Femur (tissue), 1 donor: ENCODE measurements at regions not wholly inside any gene's neighbourhood (a gene's known extent, or its start where the extent isn't known, plus 50 kb on each side); places are given as distances from the start of the nearest gene placed in this dataset.
"Not testable (repeated sequence)": the region's sequence is repeated elsewhere in the genome, so short reads cannot be mapped to it uniquely, and the experiment has no call there.

Experiments used
- DNase-seq: peaks from one replicate; pipeline ENCODE4 v3.0.0-alpha.2; 2017

DNA sequence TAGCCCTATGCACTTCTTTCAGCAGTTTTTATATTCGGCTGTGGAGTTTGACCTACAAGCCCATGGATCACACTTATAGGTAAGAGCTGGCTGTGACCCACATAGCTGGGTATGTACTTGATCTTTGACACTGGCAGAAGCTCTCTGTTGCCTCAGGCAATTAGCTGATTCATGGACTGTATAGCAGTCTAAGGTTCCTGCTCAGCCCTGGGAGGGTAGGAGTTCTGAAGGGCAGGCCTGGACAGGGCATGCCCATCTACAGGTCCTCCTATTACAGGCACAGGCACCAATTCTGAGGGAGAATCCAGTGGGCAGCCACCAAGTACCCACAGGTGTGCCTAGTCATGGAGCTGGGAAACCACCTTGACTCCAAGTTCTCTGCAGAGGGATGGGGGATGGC, 301.8 kb upstream of the GALNT5 start:
- DNase-seq: no peak

DNA sequence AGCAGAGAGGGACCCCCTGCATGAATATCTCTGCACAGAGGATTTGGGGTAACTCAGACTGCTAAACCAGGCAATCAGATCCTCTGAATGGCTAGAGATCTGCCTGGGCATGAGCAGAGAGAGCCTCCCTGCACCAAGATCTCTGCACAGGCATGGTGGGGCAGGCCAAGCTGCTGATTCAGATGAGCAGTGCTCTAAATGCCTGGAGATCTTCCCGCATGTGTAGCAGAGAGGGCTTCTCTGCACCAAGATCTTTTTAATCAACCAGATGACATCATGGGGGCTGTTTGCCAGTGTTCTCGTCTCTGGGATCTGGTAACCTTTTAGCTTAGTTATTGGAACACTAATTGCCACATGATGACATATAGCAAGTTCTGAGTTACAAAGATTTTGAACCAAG, 301.3 kb upstream of the GALNT5 start:
- no peak for DNase-seq

DNA sequence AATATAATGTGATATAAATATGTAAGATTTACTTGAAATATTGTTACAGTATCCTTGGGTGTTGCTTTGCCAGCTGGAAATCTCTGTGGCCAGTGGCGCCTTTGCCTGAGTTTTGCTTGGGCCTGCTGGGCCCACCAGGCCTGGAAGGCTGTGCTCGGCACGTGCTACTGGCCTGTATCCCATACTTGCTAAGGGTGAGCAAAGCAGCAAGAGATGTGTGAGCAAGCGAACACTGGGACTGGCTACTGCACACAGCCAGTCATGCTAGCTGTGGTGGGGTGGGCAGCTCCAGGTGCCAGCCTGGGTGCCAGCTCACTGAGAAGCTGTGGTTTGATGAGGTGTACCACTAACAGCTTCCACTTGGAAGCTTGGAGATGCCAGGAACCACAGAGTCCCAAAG, 299.1 kb upstream of the GALNT5 start:
- DNase-seq: no peak

DNA sequence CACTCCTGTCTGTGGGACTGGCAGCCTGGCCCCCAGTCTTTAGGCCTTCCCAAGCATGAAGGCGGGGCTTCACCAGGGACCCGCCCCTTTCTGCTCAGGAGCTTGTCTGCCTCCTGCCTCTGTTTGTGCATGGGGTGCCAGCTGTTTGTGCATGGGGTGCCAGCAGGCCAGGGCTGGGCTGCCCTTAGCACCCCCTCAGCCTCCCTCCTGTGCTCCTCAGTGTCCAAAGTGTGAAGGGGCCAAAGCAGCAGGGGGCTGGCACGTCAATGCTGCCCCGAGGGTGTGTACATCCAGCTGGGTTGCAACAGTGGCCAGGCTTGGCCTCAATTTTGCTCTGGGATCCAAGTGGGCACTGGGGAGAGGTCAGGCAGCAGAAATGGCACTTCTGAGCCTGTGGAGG, 298.0 kb upstream of the GALNT5 start:
- DNase-seq: no peak

DNA sequence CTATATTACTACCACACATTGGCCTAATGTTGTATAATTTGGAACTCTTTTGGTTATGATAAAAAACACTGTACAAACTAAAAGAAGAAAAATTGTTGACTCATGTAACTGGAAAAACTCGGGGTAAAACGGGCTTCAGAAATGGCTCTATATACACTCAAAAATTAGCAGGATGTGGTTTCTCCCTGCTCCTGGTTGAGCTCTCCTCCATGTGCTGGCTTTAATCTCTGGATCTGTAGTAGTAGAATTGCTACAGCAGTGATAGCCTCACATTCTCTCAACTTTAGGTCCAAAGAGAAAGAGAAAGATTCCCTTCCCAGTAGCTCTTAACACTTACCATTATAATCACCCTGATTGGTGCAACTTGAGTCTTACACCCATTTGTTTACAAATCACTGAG, 274.9 kb upstream of the GALNT5 start:
- DNase-seq: no peak

DNA sequence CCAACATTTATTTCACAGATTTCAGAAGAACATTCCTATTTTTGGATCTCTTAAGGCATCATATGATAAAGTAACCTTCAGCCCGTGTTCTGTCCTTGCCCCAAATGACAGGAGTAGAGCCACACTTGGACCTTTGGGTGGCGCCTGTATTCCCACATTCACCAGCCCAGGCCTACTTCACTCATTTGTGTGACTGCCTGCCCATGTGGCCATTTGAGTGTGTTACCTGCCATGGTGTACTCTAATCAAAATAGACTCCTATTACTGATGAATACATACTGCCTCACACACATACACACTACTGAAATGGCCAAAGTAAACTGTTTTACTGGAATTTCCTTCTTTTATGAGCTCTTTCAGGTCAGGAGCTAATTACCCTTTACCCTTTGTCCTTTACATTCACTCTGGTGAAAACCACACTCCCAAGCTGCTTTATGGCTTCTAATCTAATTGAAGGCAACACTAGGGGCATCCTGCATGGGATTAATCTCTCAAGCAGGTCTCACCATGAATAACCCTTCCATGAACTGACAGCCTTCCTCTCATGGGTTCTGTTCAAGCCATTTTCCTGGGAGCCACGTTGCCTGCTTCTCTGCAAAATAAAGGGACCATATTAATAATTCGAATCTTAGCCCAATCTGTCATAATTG, 271.0 kb upstream of the GALNT5 start:
- DNase-seq: no peak

DNA sequence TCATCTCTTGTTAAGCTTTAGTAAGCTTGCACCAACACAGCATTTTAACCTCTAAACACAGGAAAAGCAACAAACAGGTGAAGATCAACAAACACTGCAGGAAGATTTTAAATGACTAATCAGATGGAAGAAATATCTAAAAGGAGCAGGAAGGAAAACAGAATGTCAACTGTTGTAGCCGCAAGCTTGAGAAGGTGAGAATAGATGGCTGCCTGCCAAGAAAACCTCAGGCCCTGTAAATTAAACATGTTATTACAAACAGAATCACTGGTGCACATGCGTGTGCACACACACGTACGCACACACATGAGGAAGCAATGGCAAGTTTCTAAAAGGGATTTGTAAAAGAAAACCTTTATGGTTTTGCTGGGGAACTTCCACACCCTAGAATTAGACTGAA, 257.8 kb upstream of the GALNT5 start:
- DNase-seq: no peak

DNA sequence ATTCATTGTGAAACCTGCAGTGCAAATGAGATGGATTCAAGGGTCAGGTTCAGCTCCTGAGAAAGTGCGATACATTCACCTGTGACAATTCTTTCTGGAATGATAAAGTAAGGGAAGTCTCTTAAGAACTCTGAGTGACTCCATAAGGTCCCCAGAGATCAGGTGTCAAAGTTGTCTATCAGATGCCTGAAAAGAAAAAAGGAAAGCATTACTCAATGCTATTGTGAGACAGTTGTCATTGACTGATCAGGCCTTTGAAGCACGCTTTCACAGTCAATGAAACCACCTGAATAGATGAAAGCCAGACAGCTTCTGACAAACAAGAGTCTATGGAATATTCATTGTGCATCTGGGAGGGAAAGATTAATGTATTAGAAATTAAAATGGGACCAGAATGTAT, 252.7 kb upstream of the GALNT5 start:
- DNase-seq: no peak

DNA sequence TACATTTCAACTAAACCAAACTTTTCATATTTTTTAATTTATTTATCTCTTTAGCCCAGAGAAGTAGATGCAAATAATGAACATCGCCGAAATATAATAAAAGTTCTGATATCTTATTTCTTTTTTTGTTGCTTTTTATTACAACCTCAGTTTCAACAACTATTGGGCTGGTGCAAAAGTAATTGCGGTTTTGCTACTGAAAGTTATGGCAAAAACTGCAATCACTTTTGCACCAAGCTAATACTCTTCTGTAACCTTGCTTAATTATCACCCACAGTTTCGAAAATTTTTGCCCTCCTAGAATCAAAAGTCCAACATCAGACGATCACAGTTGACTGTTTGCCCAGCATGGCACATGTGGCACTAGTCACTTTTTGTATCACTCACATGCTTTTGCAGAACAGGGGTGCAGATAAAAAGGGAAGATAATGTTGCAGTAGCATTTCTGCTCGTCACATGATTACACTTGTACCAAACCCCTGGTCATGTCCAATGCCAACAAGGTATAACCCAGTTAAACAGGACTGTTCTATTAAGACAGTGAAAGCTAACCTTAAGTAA, 242.4 kb upstream of the GALNT5 start:
- DNase-seq: no peak

DNA sequence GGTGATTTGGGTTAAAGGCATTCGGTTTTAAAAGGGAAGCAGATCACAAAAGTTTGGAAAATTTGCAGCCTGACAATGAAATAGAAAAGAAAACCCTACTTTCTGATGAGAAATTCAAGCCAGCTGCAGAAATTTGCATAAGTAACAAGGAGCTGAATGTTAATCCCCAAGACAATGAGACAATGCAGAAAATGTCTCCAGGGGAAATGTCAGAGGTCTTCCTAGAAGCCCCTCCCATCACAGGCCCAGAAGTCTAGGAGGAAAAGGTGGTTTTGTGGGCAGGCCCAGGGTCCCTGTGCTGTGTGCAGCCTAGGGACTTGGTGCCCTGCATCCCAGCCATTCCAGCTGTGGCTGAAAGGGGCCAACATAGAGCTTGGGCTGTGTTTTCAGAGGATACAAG, 234.2 kb upstream of the GALNT5 start:
- DNase-seq: not testable (repeated sequence)

DNA sequence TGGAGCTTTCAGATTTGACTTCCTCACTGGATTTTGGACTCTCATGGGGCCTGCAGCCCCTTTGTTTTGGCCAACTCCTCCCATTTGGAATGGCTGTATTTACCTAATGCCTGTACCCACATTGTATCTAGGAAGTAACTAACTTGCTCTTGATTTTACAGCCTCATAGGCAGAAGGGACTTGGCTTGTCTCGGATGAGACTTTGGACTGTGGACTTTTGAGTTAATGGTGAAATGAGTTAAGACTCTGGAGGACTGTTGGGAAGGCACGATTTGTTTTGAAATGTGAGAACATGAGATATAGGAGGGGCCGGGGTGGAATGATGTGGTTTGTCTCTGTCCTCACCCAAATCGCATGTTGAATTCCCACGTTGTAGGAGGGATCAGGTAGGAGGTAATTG, 233.4 kb upstream of the GALNT5 start:
- DNase-seq: no peak

DNA sequence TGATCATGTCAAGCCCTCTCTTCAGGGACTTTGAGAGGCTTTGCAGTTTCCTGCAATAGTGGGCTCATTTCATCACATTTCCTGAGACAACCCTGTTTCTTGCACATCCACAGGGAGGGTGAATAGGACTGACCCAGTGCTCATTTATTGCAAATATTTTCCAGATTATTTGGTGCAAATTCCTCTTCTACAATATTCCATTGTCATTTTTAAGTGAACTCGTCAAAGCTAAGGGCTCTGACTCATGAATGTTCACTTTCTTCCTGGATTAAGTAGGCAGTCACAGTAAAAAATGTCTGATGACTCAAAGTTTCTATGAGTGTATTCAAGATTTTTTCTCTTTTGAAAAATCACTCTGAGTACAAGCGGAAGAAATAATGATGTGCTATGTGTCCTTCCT, 225.5 kb upstream of the GALNT5 start:
- DNase-seq: no peak

DNA sequence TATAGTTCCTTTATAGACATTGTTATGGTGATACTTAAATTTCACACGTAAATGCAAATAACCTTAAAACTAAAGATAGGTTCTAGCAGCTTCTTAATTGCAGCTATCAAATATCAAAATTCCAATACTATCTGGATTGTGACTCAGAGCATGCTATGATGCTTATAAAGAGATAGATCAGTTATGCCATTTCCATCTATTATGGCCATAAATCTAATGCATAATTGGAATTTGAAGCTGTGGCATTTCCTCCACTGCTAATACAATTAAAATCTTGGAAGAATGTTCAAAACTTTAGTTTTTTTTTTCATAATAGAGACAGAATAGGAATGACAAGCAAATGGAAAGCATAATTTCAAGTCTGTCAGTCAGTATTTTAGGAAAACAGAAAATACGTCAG, 220.8 kb upstream of the GALNT5 start:
- no peak for DNase-seq

DNA sequence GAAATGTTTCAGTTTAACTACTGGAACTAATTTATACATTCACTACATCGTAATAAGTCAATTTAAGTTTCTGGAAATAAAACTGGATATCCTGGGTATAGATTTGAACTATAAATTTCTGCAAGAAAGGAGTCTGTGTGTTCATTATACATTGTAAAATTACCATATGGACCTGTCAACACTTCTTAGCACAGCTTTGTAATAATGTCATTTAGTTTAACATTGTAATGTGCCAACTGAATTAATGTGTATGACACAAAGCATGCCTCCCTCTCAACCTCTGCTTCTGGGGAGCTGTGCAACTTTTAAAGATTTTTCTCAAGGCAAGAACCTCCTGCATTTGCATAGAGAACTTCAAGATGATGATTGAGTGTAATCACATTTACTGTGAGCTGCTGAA, 213.7 kb upstream of the GALNT5 start:
- DNase-seq: no peak

DNA sequence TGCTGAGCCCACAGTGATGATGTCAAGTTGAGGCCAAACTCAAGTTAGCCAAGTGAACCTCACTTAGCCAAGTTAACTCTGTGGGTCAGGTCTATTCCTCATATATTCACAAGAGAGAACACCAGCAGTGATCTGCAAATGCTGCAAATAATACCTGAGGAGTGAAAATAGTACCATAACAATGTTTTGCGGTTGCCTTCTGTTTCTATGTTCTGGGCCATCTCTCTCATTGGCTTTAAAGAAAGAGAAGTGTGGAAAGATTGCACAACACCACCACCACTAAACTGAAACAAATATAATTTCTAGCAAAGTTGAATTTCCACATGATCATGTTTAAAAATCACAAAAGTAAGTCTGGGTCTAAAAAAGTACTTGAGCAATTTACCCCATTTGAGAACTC, 211.1 kb upstream of the GALNT5 start:
- DNase-seq: no peak

DNA sequence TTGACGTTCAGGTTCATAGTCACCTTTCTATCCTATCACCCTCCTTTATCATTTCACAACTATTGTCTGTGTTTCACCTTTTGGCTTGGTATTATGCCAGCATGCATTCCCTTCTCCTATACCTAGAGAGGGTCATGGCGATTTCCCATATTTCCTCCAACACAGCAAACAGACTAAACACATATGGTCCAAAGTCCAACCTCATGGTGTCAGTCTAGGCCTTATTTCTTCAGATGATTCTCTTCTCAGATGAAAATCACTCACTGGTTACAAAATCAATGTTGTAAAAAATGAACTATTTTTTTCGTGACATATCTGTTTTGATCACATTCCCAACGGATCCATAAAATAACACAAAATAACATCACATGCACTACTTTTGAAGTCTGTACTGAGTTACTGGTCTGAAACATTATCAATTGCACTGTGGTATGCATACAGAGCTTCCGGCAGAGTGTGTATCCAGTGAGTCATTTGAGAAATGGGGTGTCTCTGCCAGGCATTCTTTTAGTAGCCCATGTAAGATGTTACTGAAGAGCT, 204.8 kb upstream of the GALNT5 start:
- DNase-seq: no peak

DNA sequence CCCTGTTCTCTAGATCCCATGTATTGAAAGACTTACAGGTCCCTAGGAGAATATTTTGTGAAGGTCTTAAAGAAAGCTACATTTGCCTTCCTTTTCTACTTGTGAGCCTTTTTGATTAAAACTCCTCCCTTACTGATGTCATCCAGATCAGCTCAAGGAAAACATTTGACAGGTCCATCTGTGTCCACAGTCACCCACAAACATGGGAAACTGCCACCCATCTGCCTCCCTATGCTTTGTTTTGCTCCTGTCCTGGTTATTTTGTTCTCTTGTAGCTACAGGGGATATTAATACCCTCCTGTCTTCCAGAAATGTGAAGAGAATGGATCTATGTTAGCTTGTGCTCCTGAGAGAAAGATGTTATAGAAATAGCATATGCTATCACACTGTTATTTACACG, 203.6 kb upstream of the GALNT5 start:
- DNase-seq: no peak

DNA sequence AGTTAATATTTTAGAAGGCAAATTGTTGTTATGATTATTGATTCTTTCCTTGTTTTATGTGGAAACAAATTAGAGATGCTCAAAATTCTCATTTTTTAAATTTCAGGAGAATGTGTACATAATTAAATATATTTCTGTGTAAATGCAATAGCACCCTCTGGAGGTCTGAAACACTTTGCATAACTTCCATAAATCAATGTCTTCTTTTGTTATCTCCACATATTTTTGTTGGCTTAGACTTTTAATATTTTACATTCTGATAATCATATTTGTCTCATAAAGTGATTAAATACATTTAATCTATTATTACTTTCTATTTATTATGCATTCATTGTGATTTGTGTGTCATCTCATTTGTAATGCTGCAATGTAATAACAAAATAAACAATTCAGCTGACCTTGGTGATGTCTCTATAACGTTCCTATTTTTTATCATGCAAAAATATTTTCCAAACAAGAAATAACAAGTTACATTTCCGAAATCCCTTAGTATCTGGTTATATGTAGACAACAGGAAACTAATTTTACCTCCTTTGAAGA, 201.8 kb upstream of the GALNT5 start:
- DNase-seq: no peak

DNA sequence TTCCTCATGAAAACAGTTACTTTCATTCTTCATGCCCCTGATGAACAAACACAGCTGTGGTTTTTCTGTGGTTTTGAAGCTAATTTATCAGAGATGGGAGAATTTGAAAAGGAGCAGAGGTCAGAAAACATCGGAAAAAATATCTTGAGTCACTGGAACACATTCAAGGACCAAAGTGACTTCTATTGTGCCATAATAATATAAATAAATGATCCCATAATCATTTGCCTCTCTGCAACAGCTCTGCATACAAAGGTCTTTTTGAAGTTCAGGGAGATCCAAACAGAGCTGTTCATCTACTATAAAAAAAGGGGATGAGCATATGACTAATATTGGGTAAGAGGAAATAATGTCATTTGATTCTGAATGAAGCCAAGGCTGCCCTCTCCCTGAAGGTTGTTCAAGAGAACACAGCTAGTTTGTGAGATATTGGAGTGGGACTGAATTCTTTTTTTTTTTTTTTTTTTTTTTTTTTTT, 201.3 kb upstream of the GALNT5 start:
- no peak for DNase-seq

DNA sequence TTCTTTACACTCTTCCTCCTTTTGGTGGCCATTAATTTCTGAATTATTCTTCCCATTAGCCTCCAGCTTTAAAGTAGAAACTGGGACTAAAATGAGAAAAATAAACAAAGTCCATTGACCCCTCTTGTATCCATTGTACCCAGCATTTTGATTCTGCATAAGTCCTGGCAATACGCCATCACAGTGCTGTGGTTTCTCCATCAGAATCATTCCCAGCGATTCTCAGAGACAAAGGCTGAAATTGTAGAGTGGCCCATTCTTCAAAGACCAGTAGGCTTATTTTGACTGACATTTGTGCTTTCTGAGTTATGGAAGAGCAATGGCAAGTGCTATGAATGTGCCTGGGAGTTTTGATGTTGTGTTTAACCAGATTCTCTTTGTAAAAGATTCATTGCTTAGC, 199.3 kb upstream of the GALNT5 start:
- no peak for DNase-seq

DNA sequence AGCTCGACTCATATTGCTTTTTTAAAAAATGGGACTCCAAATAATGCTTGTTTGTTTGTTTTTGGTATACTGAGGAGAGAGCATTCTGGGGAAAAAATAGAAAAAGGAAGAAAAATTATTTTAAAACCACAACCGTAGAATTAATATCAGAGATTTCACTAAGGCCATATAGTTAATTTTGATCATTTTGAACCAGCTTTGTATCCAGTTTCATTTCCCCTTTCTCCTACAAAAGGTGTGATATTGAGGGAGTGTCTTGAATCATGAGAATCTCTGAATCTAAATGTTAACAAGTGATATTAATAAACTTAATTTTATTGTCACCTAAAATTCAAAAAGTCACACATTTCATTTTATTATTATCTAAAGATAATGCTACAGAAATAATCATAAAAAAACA, 198.5 kb upstream of the GALNT5 start:
- no peak for DNase-seq

DNA sequence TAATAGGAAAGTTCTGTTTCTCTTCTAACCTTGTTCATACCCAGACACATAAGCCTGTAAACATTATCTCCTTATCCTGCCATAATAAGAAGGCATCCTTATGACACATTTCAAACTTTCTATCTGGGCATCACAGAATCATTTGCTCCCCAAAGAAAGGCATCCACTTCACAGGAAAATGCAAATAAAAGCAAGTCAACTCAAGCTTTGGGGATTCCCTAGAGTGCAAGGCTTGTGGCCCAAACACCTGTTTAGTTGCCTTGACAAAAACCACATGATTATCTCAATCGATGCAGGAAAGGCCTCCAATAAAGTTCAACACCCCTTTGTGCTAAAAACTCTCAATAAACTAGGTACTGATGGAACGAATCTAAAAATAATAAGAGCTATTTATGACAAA, 195.7 kb upstream of the GALNT5 start:
- DNase-seq: no peak

DNA sequence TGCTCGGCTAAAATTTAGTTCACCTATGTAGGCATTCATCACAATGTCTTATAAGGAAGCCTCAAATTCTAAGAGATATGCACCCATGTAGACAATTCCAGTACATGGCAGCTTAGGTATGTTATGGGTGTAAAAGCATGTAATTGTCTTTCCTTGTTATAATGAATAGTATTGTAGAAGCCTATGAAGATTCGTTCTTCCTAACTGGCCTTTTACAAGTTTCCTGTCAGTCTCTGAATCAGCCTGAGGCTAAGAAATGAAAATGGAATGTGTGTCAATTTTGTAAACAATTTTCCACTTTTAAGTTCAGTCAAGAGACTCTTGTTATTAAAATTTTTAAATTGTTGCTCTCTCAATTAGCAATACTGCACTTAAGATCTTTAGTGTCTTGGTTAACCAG, 189.9 kb upstream of the GALNT5 start:
- DNase-seq: no peak

DNA sequence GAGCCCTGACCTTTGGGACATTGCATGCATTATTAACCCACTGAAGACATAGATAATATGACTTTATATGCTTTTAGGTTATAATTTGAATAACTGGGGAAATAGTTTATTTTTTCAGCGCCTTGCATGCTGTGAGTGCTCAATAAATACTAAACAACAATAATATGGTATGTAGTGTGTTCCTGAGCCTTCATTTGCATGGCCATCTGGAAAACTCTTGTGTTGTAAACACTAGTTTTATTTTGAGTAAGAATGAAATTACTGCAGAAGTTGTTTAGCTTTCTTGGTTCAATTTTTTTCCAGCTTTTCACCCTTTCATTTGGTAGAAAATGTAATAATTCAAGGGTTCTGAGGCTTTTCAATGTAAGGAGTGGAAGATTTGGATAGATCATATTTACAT, 189.3 kb upstream of the GALNT5 start:
- DNase-seq: no peak

DNA sequence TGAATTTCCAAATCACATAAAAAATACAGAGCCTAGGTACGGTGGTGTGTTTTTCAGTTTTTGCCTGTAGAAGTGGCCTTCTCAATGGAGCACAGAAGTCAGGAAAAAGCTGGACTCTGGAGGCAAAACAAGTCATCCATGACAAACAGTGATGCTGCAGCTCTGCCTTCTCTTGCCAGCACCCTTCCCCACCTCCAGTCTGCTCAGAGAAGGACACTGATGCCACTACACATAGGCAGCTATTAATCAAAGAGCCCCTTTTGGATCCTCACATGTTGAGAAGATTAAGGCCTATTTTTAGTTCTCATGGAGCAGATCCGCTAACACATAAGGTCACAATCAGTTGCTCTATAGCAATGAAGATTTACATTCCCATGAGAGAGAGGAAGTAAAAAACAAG, 181.6 kb upstream of the GALNT5 start:
- DNase-seq: no peak
